ENCODE measurements at regions not wholly inside any gene's neighbourhood (a gene's known extent, or its start where the extent isn't known, plus 50 kb on each side); places are given as distances from the start of the nearest gene placed in this dataset.
"Not testable (repeated sequence)": the region's sequence is repeated elsewhere in the genome, so short reads cannot be mapped to it uniquely, and the experiment has no call there.

- no peak for DNase-seq
Observed at GRCh38 chr7:106749165-106749564, 88.2 kb upstream of the CCDC71L start.

GRCh38 chr7:106750773-106751172 is 89.8 kb upstream of the CCDC71L start:
- DNase-seq, result no peak

- no peak for DNase-seq
Observed at GRCh38 chr7:106752367-106752766, 91.4 kb upstream of the CCDC71L start.

- not testable (repeated sequence) for DNase-seq
Observed at GRCh38 chr7:106755024-106755423, 94.1 kb upstream of the CCDC71L start.

GRCh38 chr7:106755641-106756040 is 94.7 kb upstream of the CCDC71L start:
- DNase-seq, result no peak

GRCh38 chr7:106756071-106756470 is 95.1 kb upstream of the CCDC71L start:
- DNase-seq, result no peak

GRCh38 chr7:106756884-106757283 is 95.9 kb upstream of the CCDC71L start:
- DNase-seq, result no peak

GRCh38 chr7:106757846-106758245 is 96.9 kb upstream of the CCDC71L start:
- DNase-seq, result peak; percentile 13 to 20

GRCh38 chr7:106762845-106763244 is 101.9 kb upstream of the CCDC71L start:
- not testable (repeated sequence) for DNase-seq

- no peak for DNase-seq
Observed at GRCh38 chr7:106763717-106764116, 101.4 kb upstream of the PIK3CG start.

- no peak for DNase-seq
Observed at GRCh38 chr7:106765727-106766355, 99.2 kb upstream of the PIK3CG start.

- DNase-seq, result no peak
Observed at GRCh38 chr7:106766551-106766950, 98.5 kb upstream of the PIK3CG start.

GRCh38 chr7:106767078-106767477 is 98.0 kb upstream of the PIK3CG start:
- DNase-seq, result no peak

- no peak for DNase-seq
Observed at GRCh38 chr7:106767498-106768323, 97.4 kb upstream of the PIK3CG start.

- no peak for DNase-seq
Observed at GRCh38 chr7:106768324-106768751, 96.7 kb upstream of the PIK3CG start.

- DNase-seq, result no peak
Observed at GRCh38 chr7:106770191-106770590, 94.9 kb upstream of the PIK3CG start.

- DNase-seq, result no peak
Observed at GRCh38 chr7:106772655-106773108, 92.4 kb upstream of the PIK3CG start.

GRCh38 chr7:106773228-106773627 is 91.9 kb upstream of the PIK3CG start:
- DNase-seq, result no peak

- no peak for DNase-seq
Observed at GRCh38 chr7:106773721-106774120, 91.4 kb upstream of the PIK3CG start.

- DNase-seq, result no peak
Observed at GRCh38 chr7:106774213-106774767, 90.8 kb upstream of the PIK3CG start.

GRCh38 chr7:106774768-106775551 is 90.1 kb upstream of the PIK3CG start:
- DNase-seq, result no peak

GRCh38 chr7:106775552-106775936 is 89.5 kb upstream of the PIK3CG start:
- no peak for DNase-seq

Data from right lung (tissue), 2 donors.